ENCODE measurements at regions not wholly inside any gene's neighbourhood (a gene's known extent, or its start where the extent isn't known, plus 50 kb on each side); places are given as distances from the start of the nearest gene placed in this dataset.
"Not testable (repeated sequence)": the region's sequence is repeated elsewhere in the genome, so short reads cannot be mapped to it uniquely, and the experiment has no call there.

DNA sequence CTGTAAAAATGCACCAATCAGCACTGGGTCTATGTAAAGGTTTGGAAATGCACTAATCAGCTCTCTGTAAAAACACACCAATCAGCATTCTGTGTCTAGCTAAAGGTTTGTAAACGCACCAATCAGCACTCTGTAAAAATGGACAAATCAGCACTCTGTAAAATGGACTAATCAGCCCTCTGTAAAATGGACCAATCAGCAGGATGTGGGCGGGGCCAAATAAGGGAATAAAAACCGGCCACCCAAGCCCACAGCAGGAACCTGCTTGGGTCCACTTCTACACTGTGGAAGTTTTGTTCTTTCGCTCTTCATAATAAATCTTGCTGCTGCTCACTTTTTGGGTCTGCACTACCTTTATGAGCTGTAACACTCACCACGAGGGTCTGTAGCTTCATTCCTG, 101.0 kb downstream of the SMC2 start:
- TF ChIP-seq, protein P1, sequence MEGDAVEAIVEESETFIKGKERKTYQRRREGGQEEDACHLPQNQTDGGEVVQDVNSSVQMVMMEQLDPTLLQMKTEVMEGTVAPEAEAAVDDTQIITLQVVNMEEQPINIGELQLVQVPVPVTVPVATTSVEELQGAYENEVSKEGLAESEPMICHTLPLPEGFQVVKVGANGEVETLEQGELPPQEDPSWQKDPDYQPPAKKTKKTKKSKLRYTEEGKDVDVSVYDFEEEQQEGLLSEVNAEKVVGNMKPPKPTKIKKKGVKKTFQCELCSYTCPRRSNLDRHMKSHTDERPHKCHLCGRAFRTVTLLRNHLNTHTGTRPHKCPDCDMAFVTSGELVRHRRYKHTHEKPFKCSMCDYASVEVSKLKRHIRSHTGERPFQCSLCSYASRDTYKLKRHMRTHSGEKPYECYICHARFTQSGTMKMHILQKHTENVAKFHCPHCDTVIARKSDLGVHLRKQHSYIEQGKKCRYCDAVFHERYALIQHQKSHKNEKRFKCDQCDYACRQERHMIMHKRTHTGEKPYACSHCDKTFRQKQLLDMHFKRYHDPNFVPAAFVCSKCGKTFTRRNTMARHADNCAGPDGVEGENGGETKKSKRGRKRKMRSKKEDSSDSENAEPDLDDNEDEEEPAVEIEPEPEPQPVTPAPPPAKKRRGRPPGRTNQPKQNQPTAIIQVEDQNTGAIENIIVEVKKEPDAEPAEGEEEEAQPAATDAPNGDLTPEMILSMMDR (IDR thresholded peaks at IDR 0.05; ENCODE audit: low read length): not testable (repeated sequence)
- TF ChIP-seq EZH2phosphoT487 (IDR thresholded peaks at IDR 0.05; ENCODE audit: low read length): not testable (repeated sequence)
